ENCODE measurements at regions not wholly inside any gene's neighbourhood (a gene's known extent, or its start where the extent isn't known, plus 50 kb on each side); places are given as distances from the start of the nearest gene placed in this dataset.
A peak's percentile ranks its signal among the peaks of the same experiment; 100 is the strongest.

GRCh38 chr22:48651981-48652538 is 1175.6 kb downstream of the BRD1 start (continued):
- no peak for TF ChIP-seq ZNF518A (tag by site-specific recombination; conservative IDR thresholded peaks at IDR 0.05; ENCODE audit: low read depth)
- no peak for TF ChIP-seq MYNN (tag by site-specific recombination; IDR thresholded peaks at IDR 0.05; ENCODE audit: borderline replicate concordance)
- TF ChIP-seq KLF8 (tag by site-specific recombination; IDR thresholded peaks at IDR 0.05), result no peak
- no peak for TF ChIP-seq ZNF600 (tag by site-specific recombination; IDR thresholded peaks at IDR 0.05)
- TF ChIP-seq ZSCAN4 (tag by site-specific recombination; IDR thresholded peaks at IDR 0.05), result no peak

- POLR2A ChIA-PET, result no interaction called here
- TF ChIP-seq ZNF394 (tag by site-specific recombination; IDR thresholded peaks at IDR 0.05; ENCODE audit: borderline replicate concordance) (no peak), ZNF596 (tag by site-specific recombination; IDR thresholded peaks at IDR 0.05) (no peak), ZNF341 (tag by site-specific recombination; IDR thresholded peaks at IDR 0.05; ENCODE audit: low read depth) (peak; percentile 66)
- Histone ChIP-seq H3K4me1 (ENCODE audit: control insufficient read depth, insufficient read depth, low read length) (no peaks in the 10 kb centered on the region), H3K36me3 (ENCODE audit: control insufficient read depth in 2 of 2, insufficient read depth in 1 of 2, low read length in 2 of 2) (no peaks in the 10 kb centered on the region), H3K4me3 (ENCODE audit: low read depth, low read length) (no peak overlapping the region), H3K9me3 (ENCODE audit: control insufficient read depth, insufficient read depth, low read depth, low read length) (no peaks in the 10 kb centered on the region), H3K27ac (ENCODE audit: extremely low read depth, low read depth, low read length) (no peak overlapping the region)
- CTCF ChIA-PET, result no interaction called here
Observed at GRCh38 chr22:48651036-48651890, 1176.4 kb downstream of the BRD1 start.

GRCh38 chr22:48650323-48651035 is 1177.2 kb downstream of the BRD1 start:
- no peak overlapping the region for H3K4me3 ChIP-seq (ENCODE audit: low read depth, low read length)
- TF ChIP-seq HOXC10 (CRISPR knock-in tag; IDR thresholded peaks at IDR 0.05) (no peak), ZNF645 (tag by site-specific recombination; IDR thresholded peaks at IDR 0.05) (no peak), PRDM4 (tag by site-specific recombination; IDR thresholded peaks at IDR 0.05) (no peak), HOXD13 (CRISPR knock-in tag; IDR thresholded peaks at IDR 0.05; ENCODE audit: borderline replicate concordance) (no peak), ZNF24 (tag by site-specific recombination; IDR thresholded peaks at IDR 0.05) (no peak), ZFP37 (tag by site-specific recombination; IDR thresholded peaks at IDR 0.05) (no peak), ZFP3 (tag by site-specific recombination; IDR thresholded peaks at IDR 0.05; ENCODE audit: low read depth) (peak; percentile 78), ZNF558 (tag by site-specific recombination; IDR thresholded peaks at IDR 0.05) (no peak), ZIC2 (tag by site-specific recombination; IDR thresholded peaks at IDR 0.05) (no peak)
- H3K36me3 ChIP-seq (ENCODE audit: control insufficient read depth in 2 of 2, insufficient read depth in 1 of 2, low read length in 2 of 2), result no peaks in the 10 kb centered on the region
- no peaks in the 10 kb centered on the region for H3K9me3 ChIP-seq (ENCODE audit: control insufficient read depth, insufficient read depth, low read depth, low read length)
- no peak overlapping the region for H3K27ac ChIP-seq (ENCODE audit: extremely low read depth, low read depth, low read length)
- CTCF ChIA-PET, result interaction anchor here (0.5 kb wide), 1 partner anchor 318 kb away, joined by 3 read pairs; no protein-coding TSS in a partner anchor
- POLR2A ChIA-PET, result no interaction called here
- no peaks in the 10 kb centered on the region for H3K4me1 ChIP-seq (ENCODE audit: control insufficient read depth, insufficient read depth, low read length)
